Stimulated activated CD8-positive, alpha-beta memory T cell treated with anti-CD3 and anti-CD28 coated beads, Interleukin-15, amount 100 ng/mL, for 1 hour (primary cell): ENCODE measurements at regions not wholly inside any gene's neighbourhood (a gene's known extent, or its start where the extent isn't known, plus 50 kb on each side); places are given as distances from the start of the nearest gene placed in this dataset.
"Not testable (repeated sequence)": the region's sequence is repeated elsewhere in the genome, so short reads cannot be mapped to it uniquely, and the experiment has no call there.

Experiments used
- DNase-seq: peaks from one replicate; pipeline ENCODE4 v3.0.0-alpha.2; 2020; ENCODE audit warnings: low read depth

GRCh38 chr4:66273110-66273509 is 602.8 kb upstream of the EPHA5 start:
- no peak for DNase-seq

GRCh38 chr4:66270356-66270755 is 600.1 kb upstream of the EPHA5 start:
- not testable (repeated sequence) for DNase-seq

- not testable (repeated sequence) for DNase-seq
These were observed 596.3 kb upstream of the EPHA5 start for GRCh38 chr4:66266554-66266953.

- DNase-seq: no peak
These were observed 595.7 kb upstream of the EPHA5 start for GRCh38 chr4:66266035-66266434.

- DNase-seq: no peak
These were observed 582.0 kb upstream of the EPHA5 start for GRCh38 chr4:66252291-66252690.

GRCh38 chr4:66246643-66247042 is 576.4 kb upstream of the EPHA5 start:
- DNase-seq: no peak

GRCh38 chr4:66235876-66236275 is 565.6 kb upstream of the EPHA5 start:
- DNase-seq: no peak

GRCh38 chr4:66229885-66230284 is 559.6 kb upstream of the EPHA5 start:
- no peak for DNase-seq

- DNase-seq: no peak
These were observed 555.2 kb upstream of the EPHA5 start for GRCh38 chr4:66225539-66225938.

- DNase-seq: no peak
These were observed 552.9 kb upstream of the EPHA5 start for GRCh38 chr4:66223068-66223703.

- no peak for DNase-seq
These were observed 549.1 kb upstream of the EPHA5 start for GRCh38 chr4:66219401-66219800.

GRCh38 chr4:66216252-66216651 is 546.0 kb upstream of the EPHA5 start:
- DNase-seq: no peak

- DNase-seq: no peak
These were observed 542.2 kb upstream of the EPHA5 start for GRCh38 chr4:66212489-66212888.

GRCh38 chr4:66204534-66205247 is 534.4 kb upstream of the EPHA5 start:
- DNase-seq: no peak

GRCh38 chr4:66202870-66203269 is 532.6 kb upstream of the EPHA5 start:
- DNase-seq: no peak

GRCh38 chr4:66197451-66197850 is 527.2 kb upstream of the EPHA5 start:
- DNase-seq: no peak

GRCh38 chr4:66193487-66193886 is 523.2 kb upstream of the EPHA5 start:
- DNase-seq: no peak

- no peak for DNase-seq
These were observed 517.0 kb upstream of the EPHA5 start for GRCh38 chr4:66187175-66187720.

GRCh38 chr4:66186095-66186494 is 515.8 kb upstream of the EPHA5 start:
- no peak for DNase-seq

GRCh38 chr4:66182636-66183035 is 512.3 kb upstream of the EPHA5 start:
- DNase-seq: no peak

GRCh38 chr4:66178906-66179305 is 508.6 kb upstream of the EPHA5 start:
- no peak for DNase-seq

GRCh38 chr4:66169341-66169740 is 499.1 kb upstream of the EPHA5 start:
- no peak for DNase-seq

GRCh38 chr4:66164869-66165268 is 494.6 kb upstream of the EPHA5 start:
- DNase-seq: no peak

- DNase-seq: no peak
These were observed 490.3 kb upstream of the EPHA5 start for GRCh38 chr4:66160606-66161005.
